UCSD-AML1 (cell line): ENCODE measurements at regions not wholly inside any gene's neighbourhood (a gene's known extent, or its start where the extent isn't known, plus 50 kb on each side); places are given as distances from the start of the nearest gene placed in this dataset.
A peak's percentile ranks its signal among the peaks of the same experiment; 100 is the strongest.

Experiments
- DNase-seq: peaks from one replicate; lab custom pipeline; 2025; ENCODE audit not compliant: unreplicated experiment; lab: John Stamatoyannopoulos, UW

DNA sequence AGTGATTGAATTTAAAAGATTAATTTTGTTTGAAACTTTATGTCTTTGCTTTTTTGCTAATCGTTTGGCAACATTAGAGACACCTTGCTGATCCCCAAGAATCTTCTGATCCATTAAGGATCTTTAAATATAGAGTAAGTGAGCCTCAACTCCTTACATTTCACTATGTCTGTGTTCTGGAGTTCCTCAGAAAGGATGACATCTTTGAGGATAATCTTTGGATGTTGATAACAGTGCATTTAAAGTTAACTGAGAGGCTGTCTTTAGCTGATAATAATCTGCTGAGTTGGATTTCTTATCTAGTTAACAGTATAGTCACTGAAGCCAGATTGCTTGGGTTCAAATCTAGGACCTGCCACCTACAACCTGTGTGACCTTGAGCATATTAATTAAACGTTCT lies 221.6 kb upstream of the EMCN start:
- DNase-seq, result no peak

DNA sequence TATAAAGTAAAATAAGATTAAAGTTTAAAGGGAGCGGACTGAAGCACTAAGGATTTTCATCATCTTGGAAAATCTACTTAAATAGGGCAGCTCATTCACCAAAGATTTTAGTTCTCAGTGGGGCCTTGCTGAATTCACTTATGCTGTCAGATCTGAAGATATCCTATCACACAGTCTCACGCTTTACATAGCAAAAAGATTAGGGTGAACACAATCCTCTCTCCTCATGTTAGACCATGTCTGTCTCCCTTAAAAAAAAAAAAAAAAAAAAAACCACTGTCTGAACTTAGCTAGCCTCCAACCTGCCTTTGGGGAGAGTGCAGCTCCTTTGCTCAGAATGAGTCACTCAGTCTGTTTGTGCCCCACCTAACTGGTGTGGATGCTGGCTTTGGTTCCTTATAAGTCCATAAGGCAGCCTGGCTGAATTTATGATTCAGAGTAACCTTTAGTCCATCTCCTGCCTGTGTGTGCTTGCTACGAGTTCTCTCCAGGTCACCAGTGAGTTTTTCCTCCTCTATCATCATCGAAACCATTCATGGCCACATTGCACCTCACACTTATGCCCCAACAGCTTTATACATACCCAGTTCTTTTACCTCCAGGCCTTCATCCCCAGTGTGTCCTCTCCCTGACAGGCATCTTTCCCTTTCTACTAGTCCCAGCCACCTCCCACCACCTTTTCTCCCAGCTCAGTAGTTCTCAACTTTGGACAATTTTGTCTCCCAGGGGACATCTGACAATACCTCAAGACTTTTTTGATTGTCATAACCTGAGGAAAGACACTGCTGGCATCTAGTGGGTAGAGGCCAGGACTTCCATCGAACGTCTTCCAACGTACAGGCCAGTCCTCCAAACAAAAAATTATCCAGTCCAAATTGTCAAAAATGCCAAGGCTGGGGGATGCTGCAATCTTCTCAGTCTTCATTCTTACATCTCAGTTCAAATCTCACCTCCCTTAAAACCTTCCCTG lies 220.7 kb upstream of the EMCN start:
- DNase-seq, result peak; percentile 9

DNA sequence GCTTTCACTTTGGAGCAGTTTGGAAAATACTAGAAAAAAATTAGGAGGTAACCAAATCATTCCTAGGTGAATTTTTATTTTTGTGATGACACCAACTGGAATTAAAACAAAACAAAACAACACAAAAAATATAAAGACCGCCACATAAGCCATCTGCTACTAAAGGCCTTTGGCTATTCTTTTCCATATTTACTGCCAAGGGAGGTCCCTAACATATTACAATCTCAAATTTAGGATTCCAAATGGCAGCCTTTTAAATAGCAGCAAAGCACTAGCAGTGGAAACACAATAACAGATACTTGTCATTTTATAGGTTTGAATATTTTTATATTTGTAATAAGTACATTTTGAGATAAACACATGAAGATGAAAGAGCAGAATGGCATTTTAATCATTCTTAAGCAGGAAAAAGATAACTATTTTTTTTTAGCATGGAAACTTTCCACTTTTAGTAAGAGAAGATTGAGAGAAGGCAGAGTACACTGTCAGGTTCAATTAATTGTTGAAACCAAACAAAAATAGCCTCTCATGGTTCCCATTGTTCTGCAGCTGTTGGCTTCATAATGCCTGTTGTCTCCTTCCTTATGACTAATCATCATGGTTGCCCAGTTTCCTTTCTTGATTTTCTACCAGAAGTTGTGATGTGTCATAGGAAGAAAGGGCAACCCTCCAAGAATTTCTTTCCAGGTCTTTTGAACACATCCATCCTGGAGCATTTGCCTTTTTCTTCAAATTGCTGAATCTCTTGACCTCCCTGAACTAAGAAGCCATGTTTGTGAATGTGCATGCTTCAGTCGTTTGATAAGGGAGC lies 219.0 kb upstream of the EMCN start:
- no peak for DNase-seq

DNA sequence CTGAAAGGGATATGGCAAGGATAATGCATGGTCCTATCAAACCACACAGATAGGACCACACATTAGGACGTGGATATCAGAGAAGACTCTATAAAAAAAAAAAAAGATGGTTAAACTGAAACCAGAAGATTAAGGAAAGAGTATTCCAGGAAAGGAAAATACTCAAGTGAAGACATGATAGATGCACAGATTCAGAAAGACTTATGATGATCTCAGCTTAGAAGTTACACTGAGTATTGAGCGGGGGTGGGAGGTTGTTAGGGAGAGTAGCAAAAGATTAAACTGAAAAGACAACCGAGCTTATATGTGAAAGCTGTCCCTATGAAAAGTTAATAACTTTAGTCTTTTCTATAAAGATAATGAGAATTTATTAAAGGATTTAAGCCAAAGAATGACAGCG lies 211.0 kb upstream of the EMCN start:
- no peak for DNase-seq

DNA sequence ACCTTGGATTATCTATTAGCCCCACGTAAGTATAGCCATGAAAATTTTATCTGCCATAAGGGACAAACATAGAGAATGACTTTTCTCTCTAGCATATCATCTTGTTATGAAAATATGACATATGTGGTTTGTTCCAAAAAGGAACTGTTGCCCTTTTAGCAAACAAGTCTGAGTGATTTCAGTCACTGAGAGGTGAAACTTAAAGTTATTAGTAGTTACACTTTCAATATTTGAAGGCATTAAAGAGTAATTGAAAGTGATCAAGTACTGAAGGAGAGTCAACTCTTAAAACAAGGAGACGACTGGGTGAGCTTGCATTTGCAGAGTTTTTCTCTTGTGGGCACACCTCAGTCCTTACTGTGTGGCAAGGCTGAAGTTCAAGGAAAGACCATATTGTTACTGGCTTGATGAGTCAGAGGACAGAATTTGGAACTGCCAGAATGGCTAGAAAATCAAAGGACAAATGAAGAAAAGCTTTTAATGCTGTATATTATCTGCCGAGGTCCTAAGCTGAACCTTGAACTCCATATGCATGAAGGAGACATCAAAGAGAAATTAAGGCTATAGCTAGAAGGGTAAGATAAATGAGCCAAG lies 205.1 kb upstream of the EMCN start:
- no peak for DNase-seq

DNA sequence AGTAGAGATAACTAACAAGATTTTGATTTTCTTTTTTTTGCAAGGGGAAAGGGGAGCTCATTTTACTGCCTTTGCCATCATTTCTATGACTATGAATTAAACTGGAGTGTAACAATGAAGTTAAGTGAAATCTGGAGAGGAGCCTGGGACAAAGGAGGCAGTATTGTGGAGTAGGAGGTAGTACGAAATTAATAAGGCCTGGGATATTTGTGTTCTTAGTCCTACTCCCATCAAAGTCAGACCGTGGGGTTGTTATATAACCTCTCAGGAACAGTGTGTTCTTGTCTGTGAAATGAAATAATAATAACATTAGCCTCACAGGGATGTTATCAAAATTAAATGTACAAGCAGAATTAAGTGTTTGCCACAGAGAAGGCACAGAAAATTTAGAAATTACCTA lies 204.3 kb upstream of the EMCN start:
- DNase-seq, result no peak

DNA sequence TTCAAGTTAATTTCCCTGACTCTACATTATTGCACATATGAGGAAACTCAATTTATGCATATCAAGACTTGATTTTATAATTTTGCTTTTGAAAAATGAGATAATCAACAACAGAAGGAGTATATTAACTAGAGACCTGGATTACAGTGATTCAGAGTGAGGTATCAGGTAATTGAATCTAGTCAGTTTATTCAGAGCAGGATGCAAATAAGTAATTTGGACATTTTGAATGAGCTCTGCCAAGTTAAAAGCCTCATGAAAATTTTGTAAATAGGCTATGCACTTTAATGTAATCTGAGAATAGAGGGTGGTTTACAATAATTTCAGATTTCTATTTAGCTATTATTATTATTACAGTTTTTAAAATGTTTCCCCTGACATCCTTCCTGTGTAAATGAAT lies 203.7 kb upstream of the EMCN start:
- no peak for DNase-seq

DNA sequence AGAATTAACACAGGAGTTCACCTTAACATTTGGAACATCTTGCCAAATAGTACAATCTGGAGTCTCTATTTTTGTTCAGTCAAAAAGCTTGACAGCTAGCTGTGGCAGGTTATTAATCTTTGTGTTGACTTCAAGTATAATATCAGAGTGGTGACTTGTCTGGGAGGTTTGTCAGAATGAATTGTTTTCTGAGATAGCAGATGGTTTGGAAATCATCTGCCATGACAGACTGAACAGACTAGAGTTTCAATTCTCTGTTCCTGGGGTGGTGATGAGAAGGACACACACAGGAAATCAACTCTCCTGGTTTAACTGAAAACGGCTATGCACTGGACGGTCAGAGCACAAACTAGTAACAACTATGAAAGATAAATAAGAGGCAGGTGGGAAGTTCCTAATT lies 203.3 kb upstream of the EMCN start:
- no peak for DNase-seq

DNA sequence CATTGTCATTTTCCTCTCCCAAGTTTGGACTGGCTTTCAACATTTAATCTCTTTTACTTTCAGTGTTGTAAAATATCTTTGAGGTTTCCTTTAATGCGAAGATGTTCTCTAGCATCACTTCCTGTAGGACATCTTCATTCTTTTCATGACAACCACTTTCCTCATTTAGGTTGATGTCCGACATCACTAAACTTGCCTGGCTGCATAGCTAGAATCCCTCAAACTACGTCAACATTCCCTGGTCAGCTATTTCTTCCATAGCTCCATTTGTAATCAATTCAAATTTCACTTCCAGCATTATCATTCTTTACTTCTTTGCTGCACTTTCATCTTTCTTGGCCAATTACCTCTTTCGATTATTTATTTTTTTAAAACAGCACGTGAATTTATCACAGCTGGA lies 198.6 kb upstream of the EMCN start:
- DNase-seq, result no peak

DNA sequence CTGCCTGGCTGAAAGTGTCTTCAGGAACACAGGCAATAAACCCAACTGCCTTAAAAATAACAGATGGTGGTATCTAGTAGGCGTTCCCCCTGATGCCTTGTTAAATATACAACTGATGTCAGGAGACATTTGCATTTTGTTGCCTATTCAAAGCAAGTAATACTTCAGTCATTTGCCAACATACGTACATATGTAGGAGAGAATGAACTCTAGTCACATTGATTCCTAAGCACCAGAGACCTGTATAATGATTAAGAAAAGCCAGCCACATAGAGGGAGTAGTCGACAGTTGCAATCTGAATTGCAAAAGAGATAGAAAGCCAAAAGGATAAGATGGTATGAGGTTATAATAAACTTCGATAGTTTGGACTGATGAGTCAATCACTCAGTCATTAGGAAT lies 191.0 kb upstream of the EMCN start:
- DNase-seq, result no peak

DNA sequence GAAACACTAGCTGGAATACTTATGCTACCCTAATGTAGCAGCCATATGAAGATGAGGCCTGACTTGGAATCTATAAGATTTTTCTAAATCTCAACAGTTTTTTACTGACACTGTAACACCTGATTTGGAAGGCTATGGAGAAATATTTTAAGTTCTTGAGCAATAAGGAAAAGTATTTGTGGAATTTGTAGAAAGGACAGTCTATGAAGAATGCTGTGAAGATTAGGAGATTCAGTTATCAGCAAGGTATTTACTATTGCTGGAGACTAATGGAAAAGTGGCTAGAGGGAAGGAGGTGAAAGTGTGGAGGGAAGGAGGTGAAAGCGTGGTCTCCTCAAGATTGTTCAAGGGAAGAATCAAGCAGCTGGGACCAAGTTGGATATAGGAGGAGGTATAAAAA lies 190.0 kb upstream of the EMCN start:
- DNase-seq, result no peak

DNA sequence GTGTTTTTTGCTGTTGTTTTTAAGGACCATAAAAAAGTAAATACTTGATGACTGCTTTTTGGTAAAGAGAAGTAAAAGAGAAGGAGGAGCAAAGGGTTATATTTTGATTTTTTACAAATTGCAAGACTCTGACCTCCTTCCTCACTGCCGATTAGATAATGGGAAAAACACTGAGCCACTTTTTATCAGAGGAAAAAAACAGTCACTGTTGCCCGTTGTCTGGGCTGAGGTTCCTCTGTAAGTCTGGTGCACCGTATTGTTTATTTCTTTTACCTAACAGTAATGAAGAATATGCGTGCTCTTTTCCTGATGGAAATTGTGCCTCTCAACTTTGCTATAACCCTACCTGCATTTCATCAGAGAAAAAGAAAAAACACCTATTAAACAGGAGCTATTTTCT lies 178.7 kb upstream of the EMCN start:
- no peak for DNase-seq

DNA sequence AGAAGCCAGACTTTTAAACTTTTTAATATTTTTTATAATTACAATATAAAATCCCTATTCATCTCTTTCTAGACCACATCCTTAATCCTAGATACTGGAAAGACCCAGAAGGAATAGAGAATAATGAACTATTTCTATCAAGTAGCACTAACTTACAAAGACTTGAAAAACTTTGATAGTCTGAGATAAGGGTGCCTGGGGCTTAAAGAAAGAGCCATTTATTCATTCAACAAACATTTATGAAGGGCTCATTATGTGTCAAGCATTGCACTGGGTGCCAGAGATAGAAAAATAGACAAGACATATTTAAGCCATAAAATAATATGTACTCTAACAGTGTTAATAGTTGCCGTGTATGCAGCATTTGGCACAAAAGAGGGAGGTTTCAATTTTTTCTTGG lies 178.0 kb upstream of the EMCN start:
- DNase-seq, result no peak

DNA sequence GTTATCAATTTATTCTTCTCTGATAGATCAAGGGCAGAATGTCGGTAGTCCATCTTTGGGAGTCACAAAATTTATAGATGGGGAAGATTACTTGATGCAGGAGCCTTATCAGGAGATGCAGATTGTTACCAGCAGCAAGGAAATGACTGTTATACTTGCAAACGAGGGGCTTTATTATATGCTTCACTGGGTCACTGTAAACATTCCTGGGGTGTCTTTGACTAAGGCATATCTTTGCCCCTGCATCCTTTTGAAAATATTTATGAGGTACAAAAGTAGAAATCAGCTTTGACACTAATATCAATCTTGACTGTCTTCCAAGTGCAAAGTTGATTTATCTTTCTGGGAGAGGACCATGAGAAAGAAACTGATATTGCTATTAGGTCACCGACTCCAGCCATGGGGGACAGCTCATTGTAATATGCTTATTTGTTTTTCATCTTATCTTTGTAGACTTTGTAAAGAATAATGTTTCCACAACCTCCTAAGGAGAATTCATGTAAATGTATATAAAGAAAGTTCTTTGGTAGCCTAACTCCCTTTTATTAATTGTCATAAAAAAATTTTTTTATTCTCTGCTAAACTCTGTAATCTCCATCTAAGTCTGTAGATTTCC lies 177.3 kb upstream of the EMCN start:
- DNase-seq, result no peak

DNA sequence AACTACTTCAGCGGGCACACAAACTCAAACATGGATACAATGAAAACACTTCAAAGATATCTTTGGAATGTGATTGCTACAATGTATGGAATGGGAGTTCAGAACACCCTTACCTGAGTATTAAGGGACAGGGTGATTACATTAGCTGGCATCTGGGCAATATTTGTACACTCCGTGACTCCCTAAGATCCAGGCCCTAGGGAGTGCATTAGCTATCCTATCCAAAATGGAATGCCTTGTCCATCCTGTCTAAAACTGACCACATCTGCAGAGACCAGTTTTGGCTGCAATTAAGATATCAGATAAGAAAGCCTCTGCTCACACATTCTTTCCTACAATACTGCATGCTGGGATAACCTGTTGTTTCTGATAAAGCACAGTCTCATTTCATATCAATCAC lies 176.6 kb upstream of the EMCN start:
- DNase-seq, result no peak

DNA sequence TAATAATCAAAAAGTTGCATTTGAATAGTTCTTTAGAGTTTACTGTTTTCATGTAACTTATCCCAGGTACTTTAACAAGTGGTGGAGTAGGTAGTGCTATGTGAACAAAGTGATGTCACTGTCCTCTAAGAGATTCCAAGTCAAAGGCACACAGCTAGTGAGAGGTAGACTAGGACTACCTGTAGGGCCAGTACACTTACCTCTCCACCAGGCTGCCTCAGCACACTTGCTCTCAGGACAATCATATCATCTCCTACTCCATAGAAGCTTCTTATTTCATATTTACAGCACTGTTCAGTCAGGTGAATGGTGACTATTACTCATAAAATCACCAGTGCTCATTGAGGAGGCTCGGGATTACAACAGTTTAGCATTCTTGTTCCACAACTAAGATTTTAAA lies 173.0 kb upstream of the EMCN start:
- DNase-seq, result no peak

DNA sequence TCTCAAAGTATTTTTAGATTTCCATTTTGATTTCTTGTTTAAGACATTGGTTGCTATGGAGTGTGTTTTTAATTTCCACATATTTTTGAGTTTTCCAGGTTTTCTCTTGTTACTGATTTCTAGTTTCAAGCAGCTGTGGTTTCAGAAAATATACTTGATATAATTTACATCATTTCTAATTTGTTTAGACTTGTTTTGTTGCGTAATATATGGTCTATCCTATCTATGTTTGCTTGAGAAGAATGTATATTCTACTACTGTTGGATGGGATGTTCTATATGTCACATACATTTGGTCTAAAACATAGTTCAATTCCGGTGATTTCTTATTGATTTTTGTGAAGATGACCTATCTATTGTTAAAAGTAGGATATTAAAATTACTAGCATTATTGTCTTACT lies 170.5 kb upstream of the EMCN start:
- no peak for DNase-seq

DNA sequence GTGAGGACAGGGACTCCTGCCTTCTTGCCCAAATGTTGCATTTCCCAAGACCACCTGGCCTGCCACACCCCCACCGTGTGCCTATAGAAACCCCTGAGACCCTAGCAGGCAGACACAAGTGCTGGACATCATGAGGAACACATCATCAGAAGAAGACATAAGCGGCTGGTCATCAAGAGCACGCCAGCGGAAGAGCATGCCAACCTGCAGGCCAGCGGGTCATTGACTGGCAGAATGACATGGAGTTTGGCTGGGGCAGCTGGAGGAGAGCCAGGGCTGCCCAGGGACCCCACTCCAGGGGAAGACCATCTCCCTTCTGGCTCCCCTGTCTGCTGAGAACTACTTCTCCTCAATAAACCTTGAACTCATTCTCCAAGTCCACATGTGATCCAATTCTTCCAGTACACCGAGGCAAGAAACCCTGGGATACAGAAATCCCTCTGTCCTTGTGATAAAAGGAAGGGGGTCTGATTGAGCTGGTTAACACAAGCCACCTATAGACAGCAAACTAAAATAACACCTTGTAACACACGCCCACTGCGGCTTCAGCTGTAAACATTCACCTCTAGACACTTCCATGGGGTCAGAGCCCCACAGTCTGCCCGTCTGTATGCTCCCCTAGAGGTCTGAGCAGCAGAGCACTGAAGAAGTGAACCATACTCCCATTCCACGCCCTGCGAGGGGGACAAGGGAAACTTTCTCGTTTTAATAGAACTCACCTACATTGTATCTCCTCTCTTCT lies 164.8 kb upstream of the EMCN start:
- peak; percentile 9 for DNase-seq

DNA sequence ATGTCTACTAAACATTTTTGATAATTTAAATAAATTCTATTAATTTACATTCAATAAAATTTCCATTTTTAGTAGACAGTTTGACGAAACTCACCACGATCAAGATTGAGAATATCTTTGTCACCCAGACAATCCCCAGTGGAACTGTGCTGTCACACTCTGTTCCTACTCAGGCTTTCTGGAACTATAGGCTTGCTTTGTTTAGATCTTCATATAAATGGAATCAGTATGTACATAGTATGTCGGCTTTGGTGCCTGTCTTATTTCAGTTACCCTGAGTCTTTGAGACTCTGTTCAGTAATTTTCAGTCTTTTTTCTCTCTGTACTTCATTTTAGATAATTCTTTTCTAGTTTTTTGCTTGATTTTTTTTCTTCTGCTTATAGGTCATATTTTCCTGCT lies 163.5 kb upstream of the EMCN start:
- no peak for DNase-seq

DNA sequence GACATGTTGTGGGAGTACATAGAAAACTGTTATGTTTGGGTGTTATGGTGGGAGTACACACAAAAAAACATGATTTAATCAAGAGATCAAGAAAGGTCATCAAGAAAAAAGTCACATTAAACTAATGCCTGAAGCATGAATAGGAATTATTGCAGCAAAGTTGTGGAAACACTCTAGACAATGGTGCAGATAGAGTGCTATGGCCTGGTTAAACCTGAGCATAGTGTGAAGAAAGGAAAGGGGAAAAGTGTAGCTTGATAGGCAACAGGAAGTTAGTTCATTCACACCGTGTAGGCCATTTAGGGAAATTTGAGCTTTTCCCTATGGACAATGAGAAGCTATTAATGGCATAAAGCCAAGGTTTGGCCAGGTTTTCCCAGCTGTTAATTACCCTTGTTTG lies 162.1 kb upstream of the EMCN start:
- DNase-seq, result no peak

DNA sequence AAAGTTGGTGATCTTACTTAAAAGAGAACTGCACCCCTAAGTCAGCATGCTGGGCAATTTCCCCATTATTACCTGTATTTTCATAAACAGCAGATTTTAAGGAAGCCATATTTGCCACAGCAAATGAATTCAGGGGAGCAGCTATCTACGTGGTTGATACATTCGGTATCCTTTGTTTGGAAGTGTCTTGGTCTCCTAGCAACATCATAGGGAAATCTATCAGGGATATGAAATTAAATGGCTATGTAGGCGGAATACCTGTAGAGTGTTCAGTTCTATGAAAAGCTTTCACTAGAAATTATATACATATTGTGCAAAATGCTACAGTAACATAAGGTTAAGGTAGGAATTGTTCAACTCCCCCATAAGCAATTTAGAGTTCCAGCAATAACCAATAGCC lies 157.2 kb upstream of the EMCN start:
- no peak for DNase-seq
